ENCODE measurements at regions not wholly inside any gene's neighbourhood (a gene's known extent, or its start where the extent isn't known, plus 50 kb on each side); places are given as distances from the start of the nearest gene placed in this dataset.

DNA sequence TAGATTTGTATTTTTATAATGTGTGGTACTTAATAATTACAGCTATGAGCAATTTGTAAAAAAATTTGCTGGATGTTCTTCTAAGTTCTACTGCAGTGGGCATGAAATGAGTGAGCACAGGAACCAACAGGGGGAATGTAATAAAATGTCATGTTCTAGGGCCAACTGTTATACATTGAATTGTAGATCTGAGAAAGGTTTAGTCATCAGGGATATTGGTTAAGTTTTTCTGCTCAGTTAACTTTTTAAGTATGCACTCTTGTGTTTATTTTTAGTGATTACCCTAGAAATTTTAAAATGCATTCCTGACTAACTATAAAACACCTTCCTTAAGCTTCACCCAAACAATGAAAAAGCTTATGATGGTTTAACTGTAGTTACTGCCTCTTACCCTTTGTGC is 101.8 kb downstream of the CAND1 start:
- no peaks in the 10 kb centered on the region; a peak in 2 of 5 replicates for H3K27me3 ChIP-seq (ENCODE audit: control insufficient read depth in 2 of 2, insufficient read depth in 2 of 2, low read length in 2 of 2)
- no peaks in the 10 kb centered on the region for H3K9me1 ChIP-seq (ENCODE audit: control insufficient read depth, insufficient read depth, low read length)
- FAIRE-seq (no peak), ATAC-seq (no peak), DNase-seq (ENCODE audit: extremely low read depth in 1 of 4, low spot score in 3 of 4) (no peak)
- no peak overlapping the region for H3K27ac ChIP-seq (ENCODE audit: extremely low read depth, low read depth, low read length)
- in situ Hi-C loops (cut with MboI) (no loop called here), intact Hi-C loops (cut with micrococcal nuclease) (no loop called here)
- CTCF ChIA-PET (ENCODE audit: low intra/inter-chr PET ratio), result no interaction called here
- no peaks in the 10 kb centered on the region for H3K4me1 ChIP-seq (replicated peaks in 1 of 2; ENCODE audit: control insufficient read depth in 2 of 2, insufficient read depth in 2 of 2, low read length in 2 of 2)
- H4K20me1 ChIP-seq (replicated peaks; ENCODE audit: control insufficient read depth, insufficient read depth, low read length), result no peaks in the 10 kb centered on the region
- TF ChIP-seq BRCA1 (IDR thresholded peaks at IDR 0.05) (no peak), BRCA1 (CRISPR knock-in tag; IDR thresholded peaks at IDR 0.05) (no peak), ZNF263 (CRISPR knock-in tag; IDR thresholded peaks at IDR 0.05; ENCODE audit: borderline replicate concordance) (no peak), HOXB6 (CRISPR knock-in tag; IDR thresholded peaks at IDR 0.05; ENCODE audit: borderline replicate concordance) (no peak), SMAD3 (CRISPR knock-in tag; conservative IDR thresholded peaks at IDR 0.05) (no peak), CTBP1 (IDR thresholded peaks at IDR 0.05; ENCODE audit: borderline replicate concordance) (no peak), NR0B1 (IDR thresholded peaks at IDR 0.05; ENCODE audit: partially characterized antibody) (no peak), HDAC1 (IDR thresholded peaks at IDR 0.05) (no peak)
- H3K4me3 ChIP-seq, result no peak overlapping the region
- no peaks in the 10 kb centered on the region for H3K79me2 ChIP-seq (ENCODE audit: control insufficient read depth, insufficient read depth, low read length)
- H2AFZ ChIP-seq (ENCODE audit: low read depth, low read length), result no peak overlapping the region
- H3K9me3 ChIP-seq (replicated peaks; ENCODE audit: control insufficient read depth, insufficient read depth, low read depth, low read length), result no peaks in the 10 kb centered on the region
- BruUV-seq (replicated peaks), result no TSS peak
- H3K9ac ChIP-seq (ENCODE audit: insufficient read depth in 1 of 2, low read depth in 2 of 2, low read length in 2 of 2), result no peak overlapping the region
- POLR2A ChIA-PET, result no interaction called here
- no peaks in the 10 kb centered on the region for H3K36me3 ChIP-seq (ENCODE audit: control insufficient read depth, insufficient read depth, low read length)
- H3K4me2 ChIP-seq (ENCODE audit: insufficient read depth, low read length), result no peak overlapping the region

Measured in K562 (cell line).